Loucy (cell line): ENCODE measurements at regions not wholly inside any gene's neighbourhood (a gene's known extent, or its start where the extent isn't known, plus 50 kb on each side); places are given as distances from the start of the nearest gene placed in this dataset.

ENCODE experiments used
- H2AFZ ChIP-seq: fragments of 200-600 bp; sonication (generic); 2 replicates; pipeline ENCODE4 v1.6.0; 2016; ENCODE audit warnings: antibody characterized with exemption, mild to moderate bottlenecking, low read length, moderate library complexity
- H3F3A ChIP-seq: fragments of 200-600 bp; 2 replicates; pipeline ENCODE4 v1.6.0; 2016; ENCODE audit warnings: antibody characterized with exemption, low read depth, mild to moderate bottlenecking
- H3K27me3 ChIP-seq: fragments of 200-600 bp; sonication (generic); 2 replicates; pipeline ENCODE4 v1.6.1; 2014; ENCODE audit warnings: low read length, mild to moderate bottlenecking; ENCODE audit not compliant: insufficient read depth, poor library complexity, severe bottlenecking
- H3K36me3 ChIP-seq: fragments of 200-600 bp; sonication (generic); 2 replicates; pipeline ENCODE4 v1.6.1; 2016; ENCODE audit warnings: low read length; ENCODE audit not compliant: insufficient read depth
- H3K4me1 ChIP-seq: fragments of 200-600 bp; sonication (generic); 2 replicates; pipeline ENCODE4 v1.5.1; 2014; ENCODE audit warnings: low read length, mild to moderate bottlenecking; ENCODE audit not compliant: insufficient read depth, poor library complexity, severe bottlenecking
- H3K4me2 ChIP-seq: fragments of 200-600 bp; sonication (generic); 2 replicates; pipeline ENCODE4 v1.6.0; 2014; ENCODE audit warnings: antibody characterized with exemption, low read length, low read depth, mild to moderate bottlenecking; ENCODE audit not compliant: poor library complexity, severe bottlenecking
- H3K4me3 ChIP-seq: fragments of 200-600 bp; sonication (generic); 2 replicates; pipeline ENCODE4 v1.5.1; 2014; ENCODE audit warnings: low read length, mild to moderate bottlenecking, mixed read lengths; ENCODE audit not compliant: poor library complexity, severe bottlenecking
- H3K79me2 ChIP-seq: fragments of 200-600 bp; sonication (generic); 2 replicates; pipeline ENCODE4 v1.6.1; 2014; ENCODE audit warnings: low read length; ENCODE audit not compliant: insufficient read depth
- H3K9ac ChIP-seq: fragments of 200-600 bp; sonication (generic); 2 replicates; pipeline ENCODE4 v1.6.0; 2014; ENCODE audit warnings: mild to moderate bottlenecking, low read depth, low read length, moderate library complexity; ENCODE audit not compliant: poor library complexity, severe bottlenecking
- H3K9me2 ChIP-seq: fragments of 200-600 bp; sonication (generic); replicated peaks from 2 replicates; pipeline ENCODE4 v1.6.1; 2016; ENCODE audit warnings: low read depth, low read length, mixed read lengths
- H3K9me3 ChIP-seq: fragments of 200-600 bp; sonication (generic); 2 replicates; pipeline ENCODE4 v1.6.1; 2014; ENCODE audit warnings: mild to moderate bottlenecking, antibody characterized with exemption, low read length, low read depth; ENCODE audit not compliant: insufficient read depth
- H4K20me1 ChIP-seq: fragments of 200-600 bp; sonication (generic); 2 replicates; pipeline ENCODE4 v1.6.0; 2014; ENCODE audit warnings: antibody characterized with exemption, low read length, mild to moderate bottlenecking; ENCODE audit not compliant: insufficient read depth, poor library complexity, severe bottlenecking
- EZH2phosphoT487 ChIP-seq: fragments of 200-600 bp; IDR thresholded peaks from 2 replicates; pipeline ENCODE4 v1.6.1; 2018; ENCODE audit warnings: antibody characterized with exemption, mild to moderate bottlenecking, moderate library complexity, borderline replicate concordance
- TF ChIP-seq, protein P1 (sequence below): fragments of 200-600 bp; sonication (generic); conservative IDR thresholded peaks from 2 replicates; pipeline ENCODE4 v1.5.1; 2014; ENCODE audit warnings: mild to moderate bottlenecking, antibody characterized with exemption, low read length

DNA sequence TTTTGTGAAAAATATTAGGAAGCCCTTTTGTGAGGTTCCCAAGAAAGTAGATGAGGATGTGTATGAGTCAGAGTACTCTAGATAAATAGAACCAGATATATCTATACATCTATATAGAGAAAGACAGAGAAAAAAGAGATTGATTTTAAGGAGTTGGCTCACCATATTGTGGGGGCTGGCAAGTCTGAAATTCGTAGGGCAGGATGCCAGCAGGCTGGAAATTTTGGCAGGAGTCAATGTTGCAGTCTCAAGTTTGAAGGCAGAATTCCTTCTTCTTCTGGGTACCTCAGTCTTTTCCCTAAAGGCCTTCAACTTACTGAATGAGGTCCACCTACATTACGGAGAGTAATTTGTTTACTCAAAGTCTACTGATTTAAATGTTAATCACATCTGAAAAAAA lies 65.3 kb upstream of the SAMD3 start:
- Histone ChIP-seq H4K20me1 (no peaks in the 10 kb centered on the region), H3F3A (no peaks in the 10 kb centered on the region), H2AFZ (no peak overlapping the region)

DNA sequence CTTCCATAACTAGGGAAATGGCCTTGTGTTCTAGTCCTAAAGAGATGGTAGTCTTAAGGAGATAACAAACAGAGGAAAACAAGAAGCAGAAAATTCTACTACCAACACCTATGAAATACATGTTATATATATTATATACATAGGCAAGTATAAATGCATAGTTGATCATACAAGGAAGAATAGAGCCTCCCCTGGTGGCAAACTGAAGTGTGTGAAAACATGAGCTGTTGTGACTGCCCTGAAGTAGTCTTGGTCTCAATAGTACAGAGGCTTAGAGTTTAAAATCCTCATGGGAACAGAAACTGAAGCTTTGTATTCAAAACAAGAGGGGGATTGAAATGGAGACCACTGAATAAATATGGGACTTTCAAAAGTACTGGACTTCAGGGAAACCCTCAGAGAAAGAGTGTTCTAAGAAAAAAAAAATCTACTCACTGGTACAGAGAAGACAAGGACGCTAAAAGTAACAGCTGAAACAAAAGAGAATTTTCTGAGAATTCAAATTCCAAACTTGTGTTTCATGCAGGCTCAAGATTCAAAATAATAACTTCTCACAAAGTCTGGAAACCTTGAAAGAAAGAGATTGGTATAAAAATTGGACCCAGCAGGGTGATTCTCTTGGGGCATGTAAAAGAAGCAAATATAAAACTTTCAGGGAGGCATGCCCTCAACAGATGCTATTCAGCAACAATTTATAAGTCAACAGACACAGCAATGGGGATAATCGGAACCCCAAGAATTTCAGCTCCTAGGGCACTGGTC lies 59.7 kb upstream of the SAMD3 start:
- no peaks in the 10 kb centered on the region for H3K36me3 ChIP-seq
- no peaks in the 10 kb centered on the region for H3F3A ChIP-seq
- no peaks in the 10 kb centered on the region for H3K79me2 ChIP-seq
- H3K9me3 ChIP-seq, result no peaks in the 10 kb centered on the region
- no peak overlapping the region for H2AFZ ChIP-seq
- H4K20me1 ChIP-seq, result no peaks in the 10 kb centered on the region
- no peaks in the 10 kb centered on the region for H3K4me1 ChIP-seq
- H3K9ac ChIP-seq, result no peak overlapping the region
- TF ChIP-seq EZH2phosphoT487, result no peak
- TF ChIP-seq, protein P1, sequence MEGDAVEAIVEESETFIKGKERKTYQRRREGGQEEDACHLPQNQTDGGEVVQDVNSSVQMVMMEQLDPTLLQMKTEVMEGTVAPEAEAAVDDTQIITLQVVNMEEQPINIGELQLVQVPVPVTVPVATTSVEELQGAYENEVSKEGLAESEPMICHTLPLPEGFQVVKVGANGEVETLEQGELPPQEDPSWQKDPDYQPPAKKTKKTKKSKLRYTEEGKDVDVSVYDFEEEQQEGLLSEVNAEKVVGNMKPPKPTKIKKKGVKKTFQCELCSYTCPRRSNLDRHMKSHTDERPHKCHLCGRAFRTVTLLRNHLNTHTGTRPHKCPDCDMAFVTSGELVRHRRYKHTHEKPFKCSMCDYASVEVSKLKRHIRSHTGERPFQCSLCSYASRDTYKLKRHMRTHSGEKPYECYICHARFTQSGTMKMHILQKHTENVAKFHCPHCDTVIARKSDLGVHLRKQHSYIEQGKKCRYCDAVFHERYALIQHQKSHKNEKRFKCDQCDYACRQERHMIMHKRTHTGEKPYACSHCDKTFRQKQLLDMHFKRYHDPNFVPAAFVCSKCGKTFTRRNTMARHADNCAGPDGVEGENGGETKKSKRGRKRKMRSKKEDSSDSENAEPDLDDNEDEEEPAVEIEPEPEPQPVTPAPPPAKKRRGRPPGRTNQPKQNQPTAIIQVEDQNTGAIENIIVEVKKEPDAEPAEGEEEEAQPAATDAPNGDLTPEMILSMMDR, result peak; percentile 76
- no peaks in the 10 kb centered on the region for H3K27me3 ChIP-seq
- H3K9me2 ChIP-seq, result no peaks in the 10 kb centered on the region
- no peak overlapping the region for H3K4me2 ChIP-seq
- H3K4me3 ChIP-seq, result no peak overlapping the region

More for the DNA sequence above, 65.3 kb upstream of the SAMD3 start:
- H3K9me3 ChIP-seq, result no peaks in the 10 kb centered on the region
- no peaks in the 10 kb centered on the region for H3K36me3 ChIP-seq
- H3K79me2 ChIP-seq, result no peaks in the 10 kb centered on the region
- no peak overlapping the region for H3K4me2 ChIP-seq
- no peaks in the 10 kb centered on the region for H3K4me1 ChIP-seq
- no peaks in the 10 kb centered on the region for H3K27me3 ChIP-seq
- no peak overlapping the region for H3K4me3 ChIP-seq
- TF ChIP-seq EZH2phosphoT487, result no peak
- TF ChIP-seq, protein P1, result no peak
- H3K9ac ChIP-seq, result no peak overlapping the region
- no peaks in the 10 kb centered on the region for H3K9me2 ChIP-seq

DNA sequence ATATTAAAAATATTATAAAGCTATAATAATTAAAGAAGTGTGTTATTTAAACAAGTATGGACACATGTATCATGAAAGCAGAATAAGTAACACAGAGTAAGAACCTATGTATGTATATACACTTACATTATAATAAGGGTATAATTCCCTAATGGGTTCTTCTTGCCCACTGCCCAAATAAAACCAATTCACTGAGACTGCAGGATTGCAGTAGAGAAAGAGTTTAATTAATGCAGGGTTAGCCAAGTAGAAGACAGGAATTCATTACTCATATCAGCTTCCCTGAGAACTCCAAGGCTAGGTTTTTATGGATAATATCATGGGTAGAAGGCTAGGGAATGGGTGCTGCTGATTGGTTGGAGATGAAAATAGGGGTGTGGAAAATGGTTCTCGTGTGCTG lies 53.8 kb upstream of the SAMD3 start:
- Histone ChIP-seq H3K36me3 (no peaks in the 10 kb centered on the region), H3K4me3 (no peak overlapping the region), H2AFZ (no peak overlapping the region), H3K27me3 (no peaks in the 10 kb centered on the region), H3F3A (no peaks in the 10 kb centered on the region), H3K9me3 (peaks cover 10% of the 10 kb centered on the region; the same call in 1 of the 2 replicates), H4K20me1 (no peaks in the 10 kb centered on the region), H3K9me2 (no peaks in the 10 kb centered on the region), H3K4me1 (no peaks in the 10 kb centered on the region), H3K79me2 (no peaks in the 10 kb centered on the region), H3K4me2 (no peak overlapping the region), H3K9ac (no peak overlapping the region)
- TF ChIP-seq, protein P1, result no peak
- TF ChIP-seq EZH2phosphoT487, result no peak
